Muscle layer of duodenum (tissue), 2 donors: ENCODE measurements at regions not wholly inside any gene's neighbourhood (a gene's known extent, or its start where the extent isn't known, plus 50 kb on each side); places are given as distances from the start of the nearest gene placed in this dataset.

Experiments used
- H3K27ac ChIP-seq: one replicate; pipeline ENCODE4 v1.7.0; 2013; ENCODE audit warnings: mild to moderate bottlenecking, low read length
- H3K27me3 ChIP-seq: one replicate; pipeline ENCODE4 v1.7.0; 2013; ENCODE audit warnings: low read depth, mild to moderate bottlenecking, control low read depth, low read length
- H3K36me3 ChIP-seq, 2 donors: one replicate each; pipeline ENCODE4 v1.7.0; 2013; ENCODE audit warnings: low read length in 2 of 2, control low read depth in 1 of 2, mild to moderate bottlenecking in 1 of 2; ENCODE audit not compliant: insufficient read depth in 2 of 2, control insufficient read depth in 1 of 2
- H3K4me1 ChIP-seq, 2 donors: one replicate each; pipeline ENCODE4 v1.7.0; 2013; ENCODE audit warnings: low read length in 2 of 2, mild to moderate bottlenecking in 2 of 2, control low read depth in 1 of 2, moderate library complexity in 1 of 2; ENCODE audit not compliant: insufficient read depth in 2 of 2, control insufficient read depth in 1 of 2
- H3K4me3 ChIP-seq, 2 donors: one replicate each; pipeline ENCODE4 v1.7.0; 2013; ENCODE audit warnings: low read length in 2 of 2, low read depth in 1 of 2, mild to moderate bottlenecking in 1 of 2
- H3K9me3 ChIP-seq, 2 donors: one replicate each; pipeline ENCODE4 v1.7.0; 2013; ENCODE audit warnings: low read length in 2 of 2, control low read depth in 1 of 2, mild to moderate bottlenecking in 1 of 2; ENCODE audit not compliant: control insufficient read depth in 1 of 2
- donor health status: healthy.

- H3K4me3 ChIP-seq = no peak overlapping the region
- H3K9me3 ChIP-seq = no peaks in the 10 kb centered on the region
- H3K27ac ChIP-seq = no peak overlapping the region
- no peaks in the 10 kb centered on the region for H3K4me1 ChIP-seq
- H3K36me3 ChIP-seq = no peaks in the 10 kb centered on the region
- no peaks in the 10 kb centered on the region for H3K27me3 ChIP-seq
Measured at GRCh38 chr9:7388755-7389154, 410.8 kb downstream of the DMAC1 start.

GRCh38 chr9:7387840-7388239 lies 411.7 kb downstream of the DMAC1 start:
- Histone ChIP-seq H3K27me3 (no peaks in the 10 kb centered on the region), H3K9me3 (no peaks in the 10 kb centered on the region), H3K4me1 (no peaks in the 10 kb centered on the region), H3K36me3 (no peaks in the 10 kb centered on the region), H3K4me3 (no peak overlapping the region), H3K27ac (no peak overlapping the region)

GRCh38 chr9:7382304-7382703 lies 417.3 kb downstream of the DMAC1 start:
- H3K27ac ChIP-seq = no peak overlapping the region
- H3K4me1 ChIP-seq = no peaks in the 10 kb centered on the region
- H3K36me3 ChIP-seq = no peaks in the 10 kb centered on the region
- no peaks in the 10 kb centered on the region for H3K27me3 ChIP-seq
- no peaks in the 10 kb centered on the region for H3K9me3 ChIP-seq
- H3K4me3 ChIP-seq = no peak overlapping the region

GRCh38 chr9:7377489-7377888 lies 422.1 kb downstream of the DMAC1 start:
- no peak overlapping the region for H3K4me3 ChIP-seq
- no peaks in the 10 kb centered on the region for H3K27me3 ChIP-seq
- H3K36me3 ChIP-seq = no peaks in the 10 kb centered on the region
- no peaks in the 10 kb centered on the region for H3K4me1 ChIP-seq
- H3K9me3 ChIP-seq = no peaks in the 10 kb centered on the region
- H3K27ac ChIP-seq = no peak overlapping the region

GRCh38 chr9:7376833-7377232 lies 422.7 kb downstream of the DMAC1 start:
- H3K4me3 ChIP-seq = no peak overlapping the region
- H3K4me1 ChIP-seq = no peaks in the 10 kb centered on the region
- H3K27ac ChIP-seq = no peak overlapping the region
- no peaks in the 10 kb centered on the region for H3K9me3 ChIP-seq
- H3K36me3 ChIP-seq = no peaks in the 10 kb centered on the region
- H3K27me3 ChIP-seq = no peaks in the 10 kb centered on the region

- Histone ChIP-seq H3K27ac (no peak overlapping the region), H3K4me1 (no peaks in the 10 kb centered on the region), H3K27me3 (no peaks in the 10 kb centered on the region), H3K36me3 (no peaks in the 10 kb centered on the region), H3K9me3 (no peaks in the 10 kb centered on the region), H3K4me3 (no peak overlapping the region)
Measured at GRCh38 chr9:7376213-7376612, 423.4 kb downstream of the DMAC1 start.

- H3K4me1 ChIP-seq = peaks cover 0 to 10% of the 10 kb centered on the region in 2 donors
- H3K27me3 ChIP-seq = no peaks in the 10 kb centered on the region
- no peak overlapping the region for H3K27ac ChIP-seq
- H3K36me3 ChIP-seq = no peaks in the 10 kb centered on the region
- no peak overlapping the region for H3K4me3 ChIP-seq
- H3K9me3 ChIP-seq = no peaks in the 10 kb centered on the region
Measured at GRCh38 chr9:7375013-7375511, 424.5 kb downstream of the DMAC1 start.

GRCh38 chr9:7370988-7371387 lies 428.6 kb downstream of the DMAC1 start:
- Histone ChIP-seq H3K36me3 (no peaks in the 10 kb centered on the region), H3K27me3 (no peaks in the 10 kb centered on the region), H3K4me1 (peaks cover 0 to 34% of the 10 kb centered on the region in 2 donors), H3K27ac (no peak overlapping the region), H3K9me3 (no peaks in the 10 kb centered on the region), H3K4me3 (no peak overlapping the region)

GRCh38 chr9:7370381-7370780 lies 429.2 kb downstream of the DMAC1 start:
- peaks cover 0 to 34% of the 10 kb centered on the region in 2 donors for H3K4me1 ChIP-seq
- no peak overlapping the region for H3K4me3 ChIP-seq
- no peak overlapping the region for H3K27ac ChIP-seq
- no peaks in the 10 kb centered on the region for H3K27me3 ChIP-seq
- no peaks in the 10 kb centered on the region for H3K36me3 ChIP-seq
- H3K9me3 ChIP-seq = no peaks in the 10 kb centered on the region

GRCh38 chr9:7369384-7369821 lies 430.2 kb downstream of the DMAC1 start:
- H3K4me1 ChIP-seq = peaks cover 0 to 34% of the 10 kb centered on the region in 2 donors
- no peaks in the 10 kb centered on the region for H3K36me3 ChIP-seq
- no peaks in the 10 kb centered on the region for H3K27me3 ChIP-seq
- H3K4me3 ChIP-seq = no peak overlapping the region
- H3K27ac ChIP-seq = no peak overlapping the region
- no peaks in the 10 kb centered on the region for H3K9me3 ChIP-seq

GRCh38 chr9:7368410-7369292 lies 430.9 kb downstream of the DMAC1 start:
- H3K27ac ChIP-seq = no peak overlapping the region
- H3K4me1 ChIP-seq = peaks cover 0 to 34% of the 10 kb centered on the region in 2 donors
- H3K36me3 ChIP-seq = no peaks in the 10 kb centered on the region
- no peaks in the 10 kb centered on the region for H3K27me3 ChIP-seq
- H3K9me3 ChIP-seq = no peaks in the 10 kb centered on the region
- no peak overlapping the region for H3K4me3 ChIP-seq
